COLO668 (cell line): ENCODE measurements at regions not wholly inside any gene's neighbourhood (a gene's known extent, or its start where the extent isn't known, plus 50 kb on each side); places are given as distances from the start of the nearest gene placed in this dataset.

ENCODE experiments used
- DNase-seq: peaks from one replicate; lab custom pipeline; 2025; ENCODE audit not compliant: unreplicated experiment; lab: John Stamatoyannopoulos, UW

DNA sequence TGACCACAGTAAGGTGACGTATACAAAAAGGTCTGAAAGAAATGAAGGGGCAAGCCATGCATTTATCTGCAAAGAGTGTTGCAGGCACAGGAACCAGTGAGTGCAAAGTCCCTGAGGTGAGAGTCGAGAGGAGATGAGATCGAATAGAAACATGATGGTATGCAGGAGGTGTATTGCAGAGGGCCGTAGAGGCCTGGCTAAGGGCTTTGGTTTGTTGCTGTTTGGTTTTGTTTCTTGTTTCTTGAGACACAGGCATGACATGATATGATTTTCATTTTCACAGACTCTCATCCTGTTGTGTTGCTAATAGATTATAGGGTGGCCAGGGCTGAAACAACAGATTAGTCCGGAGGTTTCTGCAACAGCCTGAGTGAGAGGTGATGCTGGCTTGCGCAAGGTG lies 80.4 kb downstream of the HSPH1 start:
- no peak for DNase-seq

DNA sequence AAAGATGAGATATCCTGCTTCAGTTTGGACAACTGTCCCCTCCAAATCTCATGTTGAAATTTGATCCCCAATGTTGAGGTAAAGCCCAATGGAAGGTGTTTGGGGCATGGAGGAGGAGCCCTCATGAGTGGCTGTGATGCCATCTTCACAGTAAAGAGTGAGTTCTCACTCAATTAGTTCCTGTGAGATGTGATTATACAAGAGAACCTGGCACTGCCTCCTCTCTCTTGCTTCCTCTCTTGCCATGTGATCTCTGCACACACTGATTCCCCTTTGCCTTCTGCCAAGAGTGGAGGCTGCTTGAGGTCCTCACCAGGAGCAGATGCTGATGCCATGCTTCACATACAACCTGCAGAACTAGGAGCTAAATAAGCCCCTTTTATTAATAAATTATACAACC lies 86.9 kb downstream of the HSPH1 start:
- no peak for DNase-seq

DNA sequence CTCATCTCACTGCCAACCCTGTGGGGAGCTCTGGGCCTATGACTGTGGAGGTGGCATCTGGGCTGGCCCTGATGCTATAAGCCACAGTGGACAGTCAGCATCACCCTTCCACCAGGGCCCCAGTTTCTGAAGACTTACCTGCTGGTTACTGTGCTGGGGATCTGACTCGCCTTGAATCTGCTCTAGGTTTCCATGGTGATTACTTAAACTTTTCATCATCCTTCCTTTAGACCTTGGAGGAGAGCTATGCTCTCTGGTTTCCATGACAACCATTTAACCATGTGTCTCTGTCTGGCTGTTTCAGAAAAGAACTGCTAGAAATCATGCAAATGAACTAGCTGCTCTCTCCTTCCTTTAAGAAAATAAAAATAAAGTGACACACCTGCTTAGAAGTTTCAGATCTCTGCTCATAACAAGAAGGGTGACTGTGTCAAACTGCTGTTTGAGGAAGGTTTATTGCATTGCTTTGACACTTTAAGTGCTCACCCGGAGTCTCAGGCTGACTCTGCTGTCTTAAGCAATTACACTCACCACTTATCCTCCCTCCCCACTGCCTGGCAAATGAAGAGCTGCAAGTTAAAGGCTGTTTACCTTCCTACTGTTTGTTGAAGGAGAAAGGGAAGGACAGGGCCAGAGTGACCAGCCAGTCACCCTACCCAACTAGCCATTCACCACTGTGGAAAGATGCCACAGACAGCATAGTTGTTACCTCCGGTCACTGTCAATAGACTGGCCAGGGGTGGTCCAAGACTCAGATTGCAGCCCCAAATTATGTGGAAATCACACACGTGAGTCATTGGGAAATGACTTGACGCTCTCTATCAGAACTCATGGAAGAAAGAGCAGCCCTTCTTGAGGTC lies 87.6 kb downstream of the HSPH1 start:
- DNase-seq: no peak

DNA sequence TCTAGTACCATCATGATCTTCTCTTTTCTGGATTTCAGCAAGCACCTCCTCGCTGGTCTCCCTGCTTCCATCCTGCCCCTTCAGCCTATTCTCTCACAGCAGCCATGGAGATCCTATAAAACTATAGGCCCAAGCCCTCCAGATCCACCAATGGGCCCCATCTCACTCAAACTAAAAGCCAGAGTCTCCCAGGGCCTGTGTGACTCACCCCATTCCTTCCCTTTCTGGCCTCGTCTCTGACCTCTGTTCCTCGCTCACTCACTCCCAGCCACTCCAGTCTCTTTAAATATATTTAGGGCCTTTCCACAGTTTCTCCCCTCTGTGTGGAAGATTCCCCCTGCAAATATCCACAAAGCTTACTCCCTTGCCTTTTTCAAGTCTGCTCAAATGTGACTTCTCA lies 89.7 kb downstream of the HSPH1 start:
- DNase-seq: no peak

GRCh38 chr13:31069808-31070534 lies 91.7 kb downstream of the HSPH1 start:
- DNase-seq: no peak

- DNase-seq: no peak
Measured at GRCh38 chr13:31068119-31068423, 93.6 kb downstream of the HSPH1 start.

DNA sequence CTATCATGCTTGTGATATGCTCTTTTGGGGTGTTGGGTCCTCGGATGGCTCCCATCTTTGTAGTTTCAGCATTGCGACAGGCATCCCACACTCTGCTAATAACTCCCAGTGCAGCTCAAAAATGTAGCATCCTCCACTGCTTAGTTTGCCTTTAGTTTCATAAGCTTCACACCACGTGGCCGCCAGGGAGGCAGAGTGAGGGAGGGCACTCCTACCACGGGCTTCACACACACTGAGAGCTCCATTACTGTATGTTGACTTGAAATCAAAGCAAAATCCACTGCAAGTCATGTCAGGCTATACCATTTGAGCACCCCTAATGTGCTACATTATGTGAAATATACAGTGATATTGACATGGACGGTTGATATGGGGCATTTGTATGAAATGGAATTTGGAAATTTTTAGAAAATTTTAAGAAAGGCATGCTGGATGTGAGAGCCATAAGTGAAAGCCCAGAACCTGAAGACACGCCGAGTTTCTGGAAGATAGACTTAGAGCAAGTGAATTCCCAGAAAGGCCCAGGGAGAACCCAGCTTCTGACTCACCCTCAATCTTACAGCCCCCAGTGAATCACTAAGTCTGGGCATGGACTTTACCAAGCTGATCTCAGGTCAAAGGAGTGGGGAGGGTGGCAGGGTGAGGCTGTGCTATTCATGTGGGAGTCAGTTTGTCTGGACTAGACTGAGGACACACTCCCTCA lies 94.1 kb downstream of the HSPH1 start:
- no peak for DNase-seq

DNA sequence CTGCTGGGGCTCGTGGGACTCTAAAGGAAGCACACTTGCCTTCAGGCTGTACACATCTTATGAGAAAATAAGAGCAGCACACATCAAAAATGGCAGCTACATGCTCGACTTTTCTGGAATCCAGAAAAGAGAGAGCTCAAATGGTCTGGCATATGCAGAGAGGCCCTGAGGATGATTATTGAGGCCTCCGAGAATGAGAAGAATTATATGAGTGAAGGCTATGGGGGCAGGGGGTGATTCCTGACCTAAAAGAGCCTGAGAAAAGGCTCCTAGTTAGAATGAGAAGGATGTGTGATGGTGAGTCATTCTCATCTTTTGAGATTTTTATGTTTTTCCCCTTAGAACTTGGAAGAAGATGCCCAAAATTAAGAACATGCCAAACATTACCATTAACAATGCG lies 97.1 kb downstream of the HSPH1 start:
- no peak for DNase-seq

DNA sequence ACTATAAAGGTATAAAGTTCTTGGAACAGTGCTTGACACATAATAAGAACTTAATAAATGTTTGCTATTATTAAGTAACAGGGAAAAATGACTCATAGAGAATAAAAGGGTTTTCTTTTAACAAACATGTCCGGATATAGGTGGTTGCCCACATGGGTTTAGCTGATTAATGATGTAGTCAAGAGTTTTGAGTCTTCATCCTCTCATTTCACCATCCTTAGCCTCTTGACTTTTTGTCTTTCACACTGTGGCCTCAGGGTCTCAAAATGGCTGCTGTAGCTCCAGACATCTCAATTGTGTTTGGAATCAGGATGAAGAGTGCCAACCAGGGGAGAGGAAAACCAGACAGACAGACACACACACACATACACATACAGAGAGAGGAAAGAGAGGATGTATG lies 97.9 kb downstream of the HSPH1 start:
- DNase-seq: no peak

DNA sequence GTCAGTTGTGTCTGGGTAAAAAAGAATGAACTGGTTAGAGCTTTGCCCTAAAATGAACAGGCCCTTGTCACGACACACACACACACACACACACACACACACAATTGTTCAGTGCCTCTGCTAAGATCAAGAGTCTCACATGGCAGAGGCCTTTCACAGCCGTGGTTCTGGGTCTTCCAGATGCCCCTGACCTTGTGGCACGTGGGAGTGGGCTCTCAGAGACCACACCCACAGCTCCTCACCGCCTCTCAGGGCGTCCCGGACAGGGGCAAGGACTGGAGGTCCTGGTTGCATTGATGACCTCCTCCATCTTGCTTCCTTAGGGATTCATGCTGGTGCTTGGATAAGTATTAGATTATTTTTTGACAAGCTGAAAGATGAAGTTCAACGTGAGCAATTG lies 101.0 kb downstream of the HSPH1 start:
- no peak for DNase-seq

DNA sequence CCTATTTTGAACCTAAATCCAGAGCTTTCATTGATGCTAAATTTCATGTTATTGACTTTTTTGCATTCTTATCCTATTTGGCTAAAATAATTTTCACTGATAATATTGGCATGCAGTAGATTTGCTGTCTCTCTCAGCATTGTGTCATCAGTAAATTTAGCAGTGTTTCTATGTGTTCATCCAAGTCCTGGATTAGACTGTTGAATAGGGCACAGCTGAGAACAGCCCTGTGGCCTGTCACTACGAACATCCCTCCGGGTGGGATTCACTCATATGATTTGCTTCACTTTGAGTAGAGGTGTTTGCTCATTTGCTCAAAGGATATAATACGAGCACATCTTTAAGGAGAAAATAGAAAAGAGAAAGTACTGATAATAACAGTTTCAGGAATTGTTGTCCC lies 101.5 kb downstream of the HSPH1 start:
- DNase-seq: no peak

DNA sequence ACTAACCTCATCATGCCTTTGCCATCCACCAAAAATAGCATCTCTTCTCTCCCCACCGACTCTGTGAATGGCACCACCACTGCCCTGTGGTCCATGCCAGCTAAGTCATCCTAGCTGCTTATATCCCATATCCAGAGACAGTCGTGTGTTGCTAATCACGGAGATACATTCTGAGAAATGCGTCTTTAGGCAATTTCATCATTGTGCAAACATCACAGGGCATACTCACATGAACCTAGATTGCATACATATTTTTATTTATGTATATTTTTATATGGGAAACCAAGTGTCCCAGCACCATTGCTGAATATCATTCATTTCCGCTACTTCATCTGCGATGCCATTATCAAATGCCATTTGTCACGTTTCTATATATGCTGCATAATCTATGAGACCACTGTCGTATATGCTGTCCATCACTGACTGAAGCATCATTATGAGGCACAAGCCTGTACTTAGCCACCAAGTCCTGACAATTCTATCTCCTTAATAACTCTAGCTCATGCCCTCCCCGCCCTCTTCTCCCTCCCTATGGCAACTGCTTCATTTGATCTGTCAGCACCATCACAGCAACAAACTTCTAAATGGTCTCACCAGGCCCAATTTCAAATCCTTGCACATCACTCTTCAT lies 104.2 kb downstream of the HSPH1 start:
- no peak for DNase-seq

GRCh38 chr13:31056644-31057271 lies 104.9 kb downstream of the HSPH1 start:
- no peak for DNase-seq

GRCh38 chr13:31055589-31055988 lies 106.1 kb downstream of the HSPH1 start:
- no peak for DNase-seq

- no peak for DNase-seq
Measured at GRCh38 chr13:31054632-31055031, 107.1 kb downstream of the HSPH1 start.

- no peak for DNase-seq
Measured at GRCh38 chr13:31053896-31054295, 107.8 kb downstream of the HSPH1 start.

- no peak for DNase-seq
Measured at GRCh38 chr13:31053091-31053490, 108.6 kb downstream of the HSPH1 start.

DNA sequence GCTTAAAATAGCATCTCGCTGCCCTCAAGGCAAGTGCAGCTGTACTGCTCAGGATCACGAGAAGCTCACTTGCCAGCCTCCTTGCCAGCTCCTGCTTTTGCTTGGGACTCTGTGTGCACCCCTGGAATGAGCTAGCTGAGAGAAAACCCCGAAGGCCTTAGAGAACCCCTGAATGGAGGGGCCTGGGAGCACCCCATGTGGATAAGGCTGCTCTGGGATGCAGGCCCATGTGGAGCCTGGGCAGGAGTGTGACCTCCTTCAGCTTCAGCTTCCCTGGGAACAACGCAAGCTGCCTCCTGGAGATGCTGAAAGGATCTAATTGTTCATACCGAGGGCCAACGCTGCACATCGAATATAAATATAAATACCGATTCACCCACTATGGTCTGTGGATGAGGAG lies 109.2 kb downstream of the HSPH1 start:
- no peak for DNase-seq

DNA sequence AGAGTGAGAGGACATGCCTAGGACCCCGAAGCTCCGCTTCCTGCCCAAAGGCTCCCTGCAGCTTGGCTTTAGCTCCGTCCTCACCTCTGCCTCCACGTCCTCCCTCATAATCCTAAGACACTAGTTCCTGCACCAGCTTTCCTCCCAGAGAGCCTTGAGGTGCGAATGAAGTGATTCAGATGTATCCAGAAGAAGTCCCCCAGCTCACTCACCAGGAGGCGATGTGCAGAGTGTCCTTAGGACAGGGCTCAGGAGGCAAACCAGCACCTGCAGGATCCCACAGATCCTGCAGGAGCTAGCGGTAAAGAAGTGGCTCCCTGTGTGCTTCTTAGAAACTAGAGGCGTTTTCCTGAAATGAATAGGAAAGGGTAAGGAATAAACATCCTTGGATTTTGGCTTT lies 109.7 kb downstream of the HSPH1 start:
- DNase-seq: no peak

GRCh38 chr13:31050486-31051400 lies 111.0 kb downstream of the HSPH1 start:
- DNase-seq: no peak
